Astrocyte (in vitro differentiated cells and primary cell): ENCODE measurements at regions not wholly inside any gene's neighbourhood (a gene's known extent, or its start where the extent isn't known, plus 50 kb on each side); places are given as distances from the start of the nearest gene placed in this dataset.

ENCODE experiments used
- EZH2 ChIP-seq: IDR thresholded peaks from 2 replicates; pipeline ENCODE4 v1.6.1; 2012; ENCODE audit warnings: mild to moderate bottlenecking, low read length, inconsistent platforms; ENCODE audit not compliant: insufficient read depth
- TF ChIP-seq, protein P1 (sequence below): IDR thresholded peaks from 2 replicates; pipeline ENCODE4 v1.5.1; 2011; ENCODE audit warnings: low read depth, mild to moderate bottlenecking, inconsistent platforms, low read length, moderate library complexity; ENCODE audit not compliant: insufficient read depth

- TF ChIP-seq, protein P1, sequence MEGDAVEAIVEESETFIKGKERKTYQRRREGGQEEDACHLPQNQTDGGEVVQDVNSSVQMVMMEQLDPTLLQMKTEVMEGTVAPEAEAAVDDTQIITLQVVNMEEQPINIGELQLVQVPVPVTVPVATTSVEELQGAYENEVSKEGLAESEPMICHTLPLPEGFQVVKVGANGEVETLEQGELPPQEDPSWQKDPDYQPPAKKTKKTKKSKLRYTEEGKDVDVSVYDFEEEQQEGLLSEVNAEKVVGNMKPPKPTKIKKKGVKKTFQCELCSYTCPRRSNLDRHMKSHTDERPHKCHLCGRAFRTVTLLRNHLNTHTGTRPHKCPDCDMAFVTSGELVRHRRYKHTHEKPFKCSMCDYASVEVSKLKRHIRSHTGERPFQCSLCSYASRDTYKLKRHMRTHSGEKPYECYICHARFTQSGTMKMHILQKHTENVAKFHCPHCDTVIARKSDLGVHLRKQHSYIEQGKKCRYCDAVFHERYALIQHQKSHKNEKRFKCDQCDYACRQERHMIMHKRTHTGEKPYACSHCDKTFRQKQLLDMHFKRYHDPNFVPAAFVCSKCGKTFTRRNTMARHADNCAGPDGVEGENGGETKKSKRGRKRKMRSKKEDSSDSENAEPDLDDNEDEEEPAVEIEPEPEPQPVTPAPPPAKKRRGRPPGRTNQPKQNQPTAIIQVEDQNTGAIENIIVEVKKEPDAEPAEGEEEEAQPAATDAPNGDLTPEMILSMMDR: no peak
- TF ChIP-seq EZH2: no peak
These were observed 411.1 kb upstream of the MGMT start for GRCh38 chr10:129055986-129056385.
